GM21528 (cell line): ENCODE measurements at regions not wholly inside any gene's neighbourhood (a gene's known extent, or its start where the extent isn't known, plus 50 kb on each side); places are given as distances from the start of the nearest gene placed in this dataset.
"Not testable (repeated sequence)": the region's sequence is repeated elsewhere in the genome, so short reads cannot be mapped to it uniquely, and the experiment has no call there.

Experiments used
- ATAC-seq: cut with Tn5 transposase; IDR thresholded peaks from one replicate; pipeline ENCODE4 v1.9.1; 2021; ENCODE audit warnings: mild to moderate bottlenecking, moderate library complexity; ENCODE audit not compliant: unreplicated experiment, low FRiP score

DNA sequence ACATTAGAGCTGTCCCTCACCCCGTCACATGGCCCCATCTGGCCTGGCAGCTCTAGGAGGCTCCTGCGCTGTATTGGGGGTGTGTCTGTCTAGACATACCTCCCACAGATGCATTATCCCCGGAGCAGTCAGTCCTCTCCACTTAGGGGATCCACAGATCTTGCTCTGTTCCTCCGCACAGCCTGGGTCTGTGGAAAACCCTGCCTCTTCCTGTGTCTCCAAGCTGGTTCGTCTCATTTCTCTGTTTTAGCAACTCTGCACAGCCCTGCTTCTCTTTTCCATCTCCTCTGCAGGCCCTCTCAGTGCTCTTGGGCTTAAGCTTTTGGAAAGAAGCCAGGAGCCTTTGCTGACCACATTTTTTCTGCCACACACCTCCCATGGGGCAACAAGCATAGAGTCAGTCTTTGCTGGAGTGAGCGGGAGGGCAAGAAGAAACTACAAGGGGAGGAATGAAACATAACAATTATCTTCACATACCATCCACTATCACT lies 241.5 kb downstream of the FOXD2 start:
- ATAC-seq = no peak

DNA sequence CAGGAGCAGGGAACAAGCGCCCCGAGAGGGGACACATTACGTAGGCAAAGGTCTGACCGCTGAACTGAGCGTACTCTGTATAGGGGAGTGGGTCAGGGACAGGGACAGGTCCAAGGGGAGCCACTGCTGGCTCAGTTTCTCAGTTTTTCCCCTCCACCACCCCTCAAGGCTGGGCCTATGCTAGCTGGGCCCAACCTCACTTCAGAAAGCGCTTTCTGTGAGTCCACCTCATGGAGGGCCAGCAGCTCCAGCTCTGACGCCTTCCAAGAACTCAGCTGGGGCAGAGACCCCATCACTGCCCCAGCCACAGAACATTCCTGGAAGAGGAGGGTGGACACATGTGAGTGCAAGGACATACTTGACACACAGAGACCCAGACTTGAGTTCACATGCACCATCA lies 242.0 kb downstream of the FOXD2 start:
- ATAC-seq = no peak

DNA sequence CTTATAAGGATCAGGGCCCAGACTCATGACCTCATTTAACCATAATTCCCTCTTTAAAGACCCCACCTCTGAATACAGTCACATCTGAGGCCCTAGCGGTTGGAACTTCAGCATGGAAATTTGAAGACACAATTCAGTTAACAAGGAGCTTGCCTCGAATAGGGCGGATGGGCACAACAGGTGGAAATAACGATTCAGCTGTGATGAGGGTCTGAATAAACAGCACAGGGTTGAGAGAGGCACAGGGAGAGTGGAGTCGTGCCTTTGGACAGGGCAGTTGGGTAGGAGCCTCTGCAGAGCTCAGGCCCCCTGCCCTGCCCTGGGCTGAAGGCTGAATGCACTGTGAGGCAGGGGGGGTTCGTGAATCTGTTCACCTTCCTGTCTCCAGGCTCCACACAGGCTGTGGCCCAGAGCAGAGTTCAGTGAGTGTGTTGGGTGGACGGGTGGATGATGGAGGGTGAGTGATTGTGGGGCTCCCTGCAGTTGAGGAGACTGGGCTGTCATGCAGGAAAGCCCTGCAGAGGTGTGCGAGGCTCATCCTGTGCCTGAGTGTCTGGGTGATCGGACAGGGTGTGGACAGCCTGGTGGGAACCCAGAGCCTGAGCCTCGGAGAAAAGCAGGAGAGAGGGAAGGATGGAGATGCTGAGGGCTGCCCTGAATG lies 243.1 kb downstream of the FOXD2 start:
- no peak for ATAC-seq

DNA sequence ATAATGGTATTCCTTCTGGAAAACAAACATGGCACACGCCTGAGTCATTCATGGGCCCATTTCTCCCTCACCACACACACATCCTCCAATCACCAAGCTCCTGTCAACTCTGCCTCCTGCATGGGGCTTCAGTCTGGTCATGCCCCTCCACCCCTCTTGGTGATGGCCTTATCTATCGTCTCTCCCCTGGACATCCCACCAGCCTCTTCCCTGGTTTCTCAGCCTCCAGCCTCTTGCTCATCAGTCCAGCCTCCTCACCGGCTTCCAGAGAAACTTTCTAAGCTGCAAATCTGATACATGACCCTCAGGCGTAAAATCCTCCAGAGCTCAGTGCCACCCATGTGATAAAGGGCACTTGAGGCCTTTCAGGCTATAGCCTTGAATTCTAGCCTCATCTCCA lies 243.9 kb downstream of the FOXD2 start:
- ATAC-seq = no peak

DNA sequence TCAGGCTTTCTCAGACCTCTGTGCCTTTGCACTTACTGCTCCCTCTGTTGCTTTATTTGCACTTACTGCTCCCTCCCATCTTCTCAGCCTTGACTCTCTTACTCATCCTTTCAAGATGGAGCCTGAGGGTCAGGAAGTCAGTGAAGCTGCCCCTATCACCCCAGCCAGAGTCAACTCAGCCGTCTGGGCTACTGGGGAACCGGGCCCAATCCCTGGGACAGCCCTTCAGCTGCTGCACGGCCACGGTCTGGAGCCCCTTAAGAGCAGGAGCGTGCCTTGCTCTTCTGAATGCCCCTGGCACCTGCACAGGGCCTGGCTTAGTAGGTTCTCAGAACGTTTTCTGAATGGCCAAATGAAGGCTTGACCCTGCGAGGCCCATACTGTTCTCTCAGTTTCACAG lies 244.4 kb downstream of the FOXD2 start:
- ATAC-seq = no peak

DNA sequence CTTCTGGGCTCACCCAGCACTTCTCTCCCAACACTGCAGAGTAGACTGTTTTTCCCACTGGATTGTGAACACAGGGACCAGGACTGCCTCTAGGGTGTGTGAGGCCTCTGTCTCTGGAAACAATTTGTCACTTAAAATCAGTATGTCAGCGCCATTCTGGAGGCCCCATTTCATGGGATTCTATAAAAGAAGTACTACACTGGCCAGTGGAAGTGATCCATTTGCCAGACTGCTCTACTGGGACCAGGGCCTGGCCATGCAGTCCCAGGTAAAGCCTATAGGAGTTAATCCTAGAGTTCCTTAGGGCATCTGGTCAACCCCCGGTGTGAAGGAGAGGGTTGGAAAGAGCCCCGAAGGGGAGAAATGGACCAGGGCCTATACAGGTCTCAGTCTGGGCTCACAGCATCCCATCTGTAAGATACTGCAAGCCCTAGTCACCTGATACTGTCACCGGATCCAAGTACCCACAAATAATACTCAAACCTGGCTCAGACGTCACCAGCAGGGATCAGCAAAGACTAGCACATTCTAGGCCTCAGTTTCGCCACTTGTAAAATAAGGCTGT lies 245.0 kb downstream of the FOXD2 start:
- ATAC-seq = no peak

DNA sequence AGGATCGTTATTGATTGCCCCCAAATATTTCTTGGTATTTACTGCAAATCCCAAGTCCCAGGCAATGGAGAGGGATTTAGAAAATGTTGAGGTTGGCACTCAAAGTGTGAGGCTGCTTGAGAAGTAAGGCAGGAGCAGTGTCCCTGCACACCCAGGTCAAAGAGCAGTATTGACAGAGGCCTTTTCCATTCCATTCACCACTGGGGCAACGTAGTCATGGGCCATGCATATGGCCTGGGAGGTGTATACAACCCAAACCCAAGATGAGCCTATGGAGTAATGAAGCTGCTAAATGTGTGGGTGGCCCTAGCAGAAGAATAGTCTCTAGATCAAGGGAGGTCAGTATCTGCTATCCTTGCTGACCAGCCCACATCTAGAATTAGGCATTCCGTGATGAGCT lies 245.6 kb downstream of the FOXD2 start:
- no peak for ATAC-seq

DNA sequence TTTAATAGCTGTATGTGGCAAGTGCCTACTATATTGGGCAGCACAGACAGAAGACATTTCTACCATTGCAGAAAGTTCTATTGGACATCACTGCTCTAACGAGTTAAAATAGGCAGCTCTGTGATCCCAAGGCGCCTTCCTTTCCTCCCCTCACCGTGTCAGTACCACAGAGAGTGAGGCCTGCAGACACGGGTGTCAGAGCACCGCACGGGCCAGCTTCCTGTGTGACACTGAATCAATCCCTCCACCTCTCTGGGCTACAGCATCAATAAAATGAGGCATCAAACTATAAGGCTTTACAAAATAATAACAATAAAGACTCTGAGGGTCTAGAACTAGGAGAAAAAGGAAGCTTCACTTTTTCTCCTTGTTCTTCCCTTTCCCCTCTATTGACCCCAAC lies 246.7 kb downstream of the FOXD2 start:
- no peak for ATAC-seq

DNA sequence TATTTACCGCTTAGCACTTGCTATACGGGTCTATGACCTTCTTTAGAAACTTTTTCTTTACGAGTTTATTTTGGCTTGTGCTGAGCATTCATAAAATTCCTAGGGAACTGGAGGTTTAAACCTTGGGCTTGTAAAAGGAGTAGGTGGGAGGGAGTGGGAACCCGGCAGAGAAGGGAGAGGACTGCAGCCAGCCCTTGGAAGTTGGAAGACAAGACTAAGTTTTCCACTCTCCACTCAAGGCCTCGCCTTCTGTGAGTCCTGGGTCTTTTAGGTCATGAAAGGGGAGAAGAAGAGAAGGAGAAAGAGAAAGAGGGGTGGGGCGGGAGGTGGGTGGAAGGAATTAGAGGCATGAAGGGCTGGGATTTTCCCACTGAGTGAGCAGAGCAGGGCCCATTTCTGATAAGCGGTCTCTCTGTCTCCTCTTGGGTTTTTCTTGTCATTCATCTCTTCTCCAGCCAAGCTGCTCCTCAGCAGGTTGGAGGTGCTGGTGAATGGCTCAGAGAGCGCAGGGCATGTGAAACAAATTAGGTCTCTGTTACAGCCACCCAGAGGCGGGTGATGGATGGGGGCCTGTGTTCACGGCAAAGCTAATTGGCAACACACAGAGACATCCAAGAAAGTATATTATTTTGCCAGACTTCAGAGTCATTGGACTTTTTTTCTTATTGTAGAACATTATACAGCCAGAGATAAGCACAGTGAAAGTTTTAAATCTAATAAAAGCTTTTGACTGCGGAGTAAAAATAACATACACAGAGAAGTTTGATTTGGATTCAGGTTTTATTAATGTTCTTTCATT lies 247.3 kb downstream of the FOXD2 start:
- no peak for ATAC-seq

DNA sequence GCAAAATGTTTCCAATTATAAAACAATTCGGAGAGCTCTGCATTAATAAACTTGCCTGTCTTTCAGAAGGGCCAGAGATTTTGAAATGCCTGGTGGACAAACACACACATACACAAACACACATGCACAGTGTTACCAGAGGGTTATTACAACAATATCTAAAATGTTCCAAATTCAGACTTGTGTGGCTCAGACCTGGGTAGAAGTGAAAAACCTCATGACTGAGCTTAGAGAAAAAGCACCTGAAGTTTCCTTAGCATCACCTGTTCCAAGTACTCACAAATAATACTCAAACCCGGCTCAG lies 247.9 kb downstream of the FOXD2 start:
- no peak for ATAC-seq

DNA sequence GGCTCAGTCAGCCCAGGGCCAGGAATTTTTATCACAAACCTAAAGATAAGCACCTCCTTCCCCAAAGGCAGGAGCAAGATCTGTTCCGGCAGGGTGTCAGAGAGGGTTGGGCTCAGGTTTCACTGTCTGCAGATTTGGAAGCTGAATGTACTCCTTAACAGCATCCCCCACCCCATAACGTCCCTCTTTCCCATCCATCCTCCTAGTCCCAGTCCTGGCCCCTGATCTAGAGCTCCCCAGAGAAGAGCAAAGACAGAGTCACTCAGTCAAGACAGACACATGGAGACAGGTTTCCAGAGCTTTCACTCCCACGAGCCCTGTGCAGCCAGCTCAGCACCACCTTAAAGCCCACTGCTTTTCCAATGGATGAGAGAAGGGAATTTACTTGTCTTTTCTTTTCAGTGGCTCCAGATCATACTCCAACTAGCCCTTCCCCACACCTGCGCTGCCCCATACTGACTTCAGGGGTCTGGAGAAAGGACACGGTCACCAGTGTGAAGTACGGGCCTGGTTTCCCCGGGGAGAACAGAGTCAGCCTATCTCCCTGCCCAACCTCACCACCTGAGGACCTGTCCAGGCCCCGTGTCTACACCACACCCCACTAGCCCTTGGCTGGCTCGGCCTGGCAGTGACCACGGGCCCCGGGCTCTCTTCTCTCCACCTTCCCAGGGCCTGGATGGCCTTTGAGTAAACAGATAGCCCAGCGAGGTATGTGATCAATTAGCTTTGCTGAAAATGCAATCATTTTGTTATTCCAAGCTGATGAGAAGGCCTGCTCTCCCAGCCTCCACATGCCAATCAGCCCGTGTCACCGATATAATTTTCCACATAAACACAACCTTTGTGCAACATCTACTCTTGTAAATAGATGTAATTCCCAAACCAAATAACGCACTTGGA lies 249.1 kb downstream of the FOXD2 start:
- ATAC-seq = no peak

DNA sequence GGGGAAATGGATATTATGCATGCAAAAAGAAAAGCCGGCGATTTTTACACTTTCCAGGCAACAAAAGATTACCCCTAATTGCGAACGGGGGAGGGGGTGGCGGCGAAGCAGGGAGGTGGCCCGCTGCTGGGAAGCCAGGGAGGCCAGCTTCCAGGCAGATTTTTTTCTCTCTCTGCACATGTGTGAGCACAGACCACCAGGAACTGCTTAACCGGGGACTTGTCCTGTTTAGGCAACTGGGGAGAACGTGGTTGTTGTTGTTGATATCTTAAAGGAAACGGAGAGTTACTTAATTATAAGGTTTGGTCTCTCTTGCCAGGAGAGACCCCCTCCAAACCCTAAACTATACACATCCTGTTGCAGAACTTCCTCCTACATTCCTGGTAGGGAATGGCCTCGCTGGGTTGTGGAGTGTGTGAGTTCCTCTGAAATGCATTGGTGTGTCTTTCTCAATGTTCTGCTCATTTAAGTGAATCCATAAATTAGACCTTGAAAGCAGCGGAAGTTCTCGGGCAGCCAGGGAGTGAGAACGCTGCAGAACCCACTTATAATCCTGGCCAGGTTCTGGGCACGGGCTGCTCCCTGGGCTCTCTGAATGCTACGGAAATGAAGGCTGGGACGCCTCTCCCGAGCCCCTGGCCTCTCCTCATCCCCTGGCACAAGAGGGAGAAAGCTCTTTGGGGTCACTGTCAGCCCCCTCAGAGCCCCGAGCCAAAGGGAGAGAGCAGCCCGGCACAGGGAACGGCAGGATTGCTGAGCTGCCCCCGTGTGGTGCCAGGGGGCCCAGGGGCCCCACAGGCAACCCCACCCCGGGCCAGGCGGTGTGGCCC lies 250.0 kb downstream of the FOXD2 start:
- no peak for ATAC-seq

DNA sequence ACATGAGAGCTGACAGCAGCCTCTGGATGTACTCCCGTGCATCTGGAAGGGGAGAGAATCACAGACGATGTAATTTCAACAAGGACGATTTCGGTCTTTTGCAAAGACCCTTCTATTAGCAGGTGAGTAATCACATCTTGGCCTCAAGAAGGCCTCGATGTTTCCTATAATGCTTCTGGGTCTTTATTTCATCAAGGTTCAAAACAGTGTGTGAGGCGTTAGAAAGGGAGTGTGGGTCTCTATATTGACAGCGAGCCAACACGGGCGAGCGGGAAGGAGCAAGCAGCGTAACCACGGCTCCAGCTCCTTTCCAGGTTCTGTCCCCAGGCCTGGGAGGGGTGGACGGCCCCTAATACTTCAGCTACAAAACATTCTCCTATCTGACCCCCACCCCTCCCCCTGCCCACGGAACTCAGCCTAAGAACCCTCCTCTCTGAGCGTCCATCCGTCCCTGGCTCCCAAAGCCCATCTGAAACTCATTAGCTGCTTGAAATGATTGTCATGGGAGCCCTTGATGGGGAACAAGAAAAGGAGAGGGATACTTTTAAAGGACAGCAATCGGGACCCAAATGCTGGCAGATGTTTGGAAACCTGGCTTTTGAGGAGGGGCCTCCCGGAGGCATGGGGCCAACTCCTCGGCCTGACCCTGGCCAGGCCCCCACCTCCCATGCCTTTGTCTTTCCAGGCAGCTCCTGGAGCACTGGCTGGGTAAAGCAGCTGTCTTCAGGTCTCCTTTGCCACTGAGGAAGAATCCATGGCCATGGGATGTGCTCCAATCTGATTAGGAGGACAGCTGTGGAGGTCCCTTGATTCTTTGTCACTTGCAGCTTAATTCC lies 250.8 kb downstream of the FOXD2 start:
- no peak for ATAC-seq

DNA sequence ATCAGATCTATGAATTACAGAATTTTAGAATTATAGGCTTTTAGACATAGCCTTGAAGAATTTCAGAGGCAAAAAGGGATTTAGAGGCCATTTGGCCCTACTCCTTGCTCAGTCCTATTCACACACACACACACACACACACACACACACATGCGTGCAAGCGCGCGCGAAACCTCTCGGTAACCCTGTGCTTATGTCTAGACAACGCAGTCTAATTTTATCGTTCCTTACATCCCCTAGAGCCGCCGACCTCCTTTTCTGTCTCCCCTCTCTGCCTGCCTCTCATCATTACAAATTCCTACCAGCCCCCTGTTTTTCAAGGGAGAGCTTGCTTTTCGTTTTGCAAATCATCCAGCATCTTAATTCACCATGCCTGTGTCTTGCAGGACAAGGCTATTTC lies 252.1 kb downstream of the FOXD2 start:
- ATAC-seq = no peak

DNA sequence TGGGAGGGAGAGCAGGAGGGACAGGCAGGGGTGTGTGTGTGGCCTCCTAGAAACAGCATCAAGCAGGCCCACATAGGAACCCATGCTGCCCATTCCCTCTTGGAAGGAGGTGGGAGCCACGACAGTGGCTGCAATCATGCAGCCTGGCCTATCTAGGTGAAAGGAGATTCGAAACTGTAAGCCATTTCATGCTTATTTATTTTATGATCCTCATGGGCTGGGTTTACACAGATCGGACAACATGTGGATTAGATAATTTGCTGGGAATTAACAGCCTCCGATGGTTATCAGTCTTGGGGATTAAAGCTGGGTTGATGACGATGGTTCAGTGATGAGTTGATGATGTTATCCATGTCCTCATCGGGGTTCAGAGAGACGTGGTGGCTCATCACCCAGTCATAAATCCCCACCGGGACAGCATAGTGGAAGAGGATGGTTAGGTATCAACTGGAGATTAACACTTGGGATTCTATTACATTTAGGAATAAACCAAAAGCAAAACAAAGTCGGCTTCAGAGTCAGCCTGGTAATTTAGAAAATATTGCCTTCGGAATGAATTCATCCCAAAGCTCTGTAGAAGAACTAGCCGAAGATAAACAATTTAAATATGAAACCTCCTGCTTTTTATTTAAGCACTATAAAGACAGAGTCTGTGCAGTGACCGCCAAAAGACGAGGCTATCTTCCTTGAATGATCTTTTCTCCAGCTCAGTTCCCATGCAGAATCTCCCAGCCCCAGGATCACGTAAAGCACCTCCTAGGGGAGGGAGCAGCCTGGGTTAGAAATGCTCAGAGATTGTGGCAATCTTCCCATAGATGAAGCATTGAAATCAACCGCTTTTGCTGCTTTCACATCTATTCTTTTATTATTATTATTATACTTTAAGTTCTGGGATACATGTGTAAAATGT lies 252.8 kb downstream of the FOXD2 start:
- ATAC-seq = no peak

DNA sequence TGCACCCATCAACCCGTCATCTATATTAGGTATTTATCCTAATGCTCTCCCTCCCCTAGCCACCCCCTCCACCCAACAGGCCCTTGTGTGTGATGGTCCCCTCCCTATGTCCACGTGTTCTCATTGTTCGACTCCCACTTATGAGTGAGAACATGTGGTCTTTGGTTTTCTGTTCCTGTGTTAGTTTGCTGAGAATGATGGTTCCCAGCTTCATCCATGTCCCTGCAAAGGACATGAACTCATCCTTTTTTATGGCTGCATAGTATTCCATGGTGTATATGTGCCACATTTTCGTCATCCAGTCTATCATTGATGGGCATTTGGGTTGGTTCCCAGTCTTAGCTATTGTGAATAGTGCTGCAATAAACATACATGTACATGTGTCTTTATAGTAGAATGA lies 253.4 kb downstream of the FOXD2 start:
- not testable (repeated sequence) for ATAC-seq

DNA sequence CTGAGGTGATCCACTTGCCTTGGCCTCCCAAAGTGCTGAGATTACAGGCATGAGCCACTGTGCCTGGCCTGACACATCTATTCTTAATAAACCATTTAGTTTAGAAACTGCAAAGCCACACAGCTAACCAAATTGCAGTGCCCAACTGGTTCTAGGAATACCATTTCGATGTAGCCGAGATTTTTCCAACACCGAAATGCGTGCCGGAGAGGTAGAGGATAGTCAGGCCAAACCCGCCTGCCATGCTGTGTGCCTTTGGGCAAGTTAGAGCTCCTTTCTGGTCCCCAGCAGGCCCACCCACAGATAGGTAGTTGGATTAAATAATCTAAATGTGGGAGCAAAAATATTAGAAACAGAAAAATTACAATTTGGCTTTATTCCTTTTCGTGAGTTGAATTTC lies 254.4 kb downstream of the FOXD2 start:
- no peak for ATAC-seq

DNA sequence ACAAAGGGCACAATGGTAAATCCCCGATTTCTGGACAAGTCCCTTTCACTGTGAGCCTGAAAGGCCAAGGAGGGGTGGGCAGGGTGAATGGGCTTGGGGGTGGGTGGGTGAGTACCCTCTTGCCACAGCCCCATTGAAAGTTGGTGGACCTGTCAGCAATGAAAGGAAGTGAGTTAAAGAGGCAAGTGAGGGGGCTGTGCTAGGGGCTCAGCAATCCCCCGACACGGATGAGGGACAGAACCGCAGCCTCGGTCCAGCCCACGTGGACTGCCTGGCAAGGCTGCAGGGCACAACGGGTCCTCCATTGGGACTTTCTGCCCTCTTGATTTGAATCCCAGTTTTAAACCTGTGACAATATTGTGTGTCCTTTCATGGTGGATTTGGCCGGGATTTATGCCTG lies 255.3 kb downstream of the FOXD2 start:
- ATAC-seq = no peak
